Right ventricle myocardium superior (tissue), 1 donor: ENCODE measurements at regions not wholly inside any gene's neighbourhood (a gene's known extent, or its start where the extent isn't known, plus 50 kb on each side); places are given as distances from the start of the nearest gene placed in this dataset.
A peak's percentile ranks its signal among the peaks of the same experiment; 100 is the strongest.

Experiments used
- ATAC-seq: fragments of 200-7000 bp; cut with Tn5 transposase; one replicate; pipeline ENCODE4 v1.9.1; 2020; ENCODE audit warnings: mild to moderate bottlenecking; ENCODE audit not compliant: poor library complexity
- DNase-seq: peaks from one replicate; pipeline ENCODE4 v3.0.0-alpha.2; 2020
- intact Hi-C: fragments of 100-400 bp; cut with DNase I; formaldehyde crosslinking; loops from one replicate; pipeline ENCODE4 v1.11.2; 2022
- donor health status: DM: no; HTN: yes; CAD: no; lungs with severe emphysema.

- no peak for DNase-seq
- ATAC-seq: no peak
- intact Hi-C loops: no loop called here
Observed at GRCh38 chr10:63703740-63704345, 182.6 kb downstream of the REEP3 start.

GRCh38 chr10:63707254-63707910, 186.2 kb downstream of the REEP3 start:
- ATAC-seq (peak; percentile 45), DNase-seq (no peak)
- intact Hi-C loops: no loop called here

- intact Hi-C loops: no loop called here
- DNase-seq (no peak), ATAC-seq (no peak)
Observed at GRCh38 chr10:63708421-63708820, 187.2 kb downstream of the REEP3 start.

GRCh38 chr10:63710703-63711102, 189.5 kb downstream of the REEP3 start:
- ATAC-seq: no peak
- intact Hi-C loops: loop anchor here (5.0 to 10.0 kb wide), 2 partner anchors 78 to 186 kb away; partner anchors contain the start of gene REEP3
- no peak for DNase-seq

GRCh38 chr10:63711361-63711760, 190.2 kb downstream of the REEP3 start:
- intact Hi-C loops: loop anchor here (5.0 to 10.0 kb wide), 2 partner anchors 79 to 187 kb away; partner anchors contain the start of gene REEP3
- ATAC-seq: peak; percentile 75
- DNase-seq: peak; percentile 60

- ATAC-seq (peak; percentile 94), DNase-seq (peak; percentile 95)
- intact Hi-C loops: loop anchor here (5.0 to 10.0 kb wide), 2 partner anchors 80 to 187 kb away; partner anchors contain the start of gene REEP3
Observed at GRCh38 chr10:63711867-63712716, 190.9 kb downstream of the REEP3 start.

- intact Hi-C loops: loop anchor here (5.0 to 10.0 kb wide), 2 partner anchors 80 to 188 kb away; partner anchors contain the start of gene REEP3
- peak; percentile 1 for ATAC-seq
- no peak for DNase-seq
Observed at GRCh38 chr10:63712717-63713115, 191.5 kb downstream of the REEP3 start.

GRCh38 chr10:63713191-63714144, 192.3 kb downstream of the REEP3 start:
- DNase-seq (peak; percentile 89), ATAC-seq (peak; percentile 53)
- intact Hi-C loops: loop anchor here (5.0 to 10.0 kb wide), 2 partner anchors 81 to 189 kb away; partner anchors contain the start of gene REEP3

- no peak for ATAC-seq
- intact Hi-C loops: loop anchor here (2.0 to 10.0 kb wide), 3 partner anchors 191 to 549 kb away; partner anchors contain the start of gene REEP3
- DNase-seq: no peak
Observed at GRCh38 chr10:63716016-63716580, 194.9 kb downstream of the REEP3 start.

GRCh38 chr10:63717027-63717715, 196.0 kb downstream of the REEP3 start:
- no peak for ATAC-seq
- DNase-seq: no peak
- intact Hi-C loops: loop anchor here (2.0 to 10.0 kb wide), 3 partner anchors 192 to 550 kb away; partner anchors contain the start of gene REEP3

GRCh38 chr10:63718006-63718405, 196.8 kb downstream of the REEP3 start:
- intact Hi-C loops: loop anchor here (5.0 to 10.0 kb wide), 2 partner anchors 193 to 551 kb away; partner anchors contain the start of gene REEP3
- DNase-seq: no peak
- ATAC-seq: no peak

- intact Hi-C loops: loop anchor here (5.0 to 10.0 kb wide), 2 partner anchors 194 to 551 kb away; partner anchors contain the start of gene REEP3
- ATAC-seq (no peak), DNase-seq (no peak)
Observed at GRCh38 chr10:63718421-63718820, 197.2 kb downstream of the REEP3 start.

- no peak for ATAC-seq
- intact Hi-C loops: loop anchor here (5.0 to 10.0 kb wide), 2 partner anchors 195 to 552 kb away; partner anchors contain the start of gene REEP3
Observed at GRCh38 chr10:63719226-63719856, 198.1 kb downstream of the REEP3 start.

GRCh38 chr10:63720072-63720537, 198.9 kb downstream of the REEP3 start:
- DNase-seq: no peak
- intact Hi-C loops: no loop called here
- peak; percentile 77 for ATAC-seq

More at GRCh38 chr10:63719226-63719856, 198.1 kb downstream of the REEP3 start:
- DNase-seq: no peak

GRCh38 chr10:63720676-63721075, 199.5 kb downstream of the REEP3 start:
- ATAC-seq (no peak), DNase-seq (no peak)
- intact Hi-C loops: no loop called here

GRCh38 chr10:63722537-63722936, 201.3 kb downstream of the REEP3 start:
- intact Hi-C loops: no loop called here
- ATAC-seq (peak; percentile 40), DNase-seq (no peak)
